Activated T-cell treated with anti-CD3 and anti-CD28 coated beads for 24 hours (primary cell): ENCODE measurements at regions not wholly inside any gene's neighbourhood (a gene's known extent, or its start where the extent isn't known, plus 50 kb on each side); places are given as distances from the start of the nearest gene placed in this dataset.

ENCODE experiments used
- DNase-seq: peaks from one replicate; pipeline ENCODE4 v3.0.0-alpha.2; 2020; ENCODE audit warnings: low read depth

DNA sequence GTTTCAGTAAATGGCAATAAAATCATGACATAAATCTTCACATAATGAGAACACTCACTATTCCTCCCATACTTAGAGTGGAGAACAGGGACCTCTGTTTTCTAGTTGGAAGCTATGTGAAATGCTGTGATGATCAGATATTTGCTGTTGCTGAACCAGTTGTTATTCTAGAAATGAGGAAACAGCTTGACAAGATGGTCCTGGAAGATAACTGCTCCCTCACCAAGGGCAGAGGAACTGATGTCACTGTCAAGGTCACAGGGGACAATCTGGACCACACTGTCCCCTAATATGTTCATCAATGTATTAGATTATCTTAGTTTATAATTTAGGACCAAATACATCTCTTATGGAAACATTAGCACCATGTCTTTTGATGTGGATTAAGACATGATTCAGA lies 1173.3 kb downstream of the PCDH17 start:
- no peak for DNase-seq

DNA sequence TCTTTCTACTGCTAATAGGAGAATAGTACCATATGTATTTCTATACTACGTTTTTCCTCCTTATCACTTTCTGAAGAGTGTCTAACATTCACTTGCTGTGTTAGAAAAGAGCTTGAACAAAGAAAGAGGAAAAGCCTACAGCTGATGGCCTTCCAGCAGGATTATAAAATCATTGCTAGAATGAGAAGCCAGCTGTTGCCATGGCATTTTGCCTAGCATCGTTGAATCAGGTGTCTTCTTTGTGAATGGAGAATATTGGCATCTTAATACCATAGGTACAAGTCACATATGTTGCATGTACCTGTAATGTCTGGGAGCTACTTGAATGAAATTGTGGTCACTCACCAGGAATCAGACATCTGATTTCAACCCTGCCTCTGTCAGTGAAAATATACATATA lies 1174.9 kb downstream of the PCDH17 start:
- no peak for DNase-seq

DNA sequence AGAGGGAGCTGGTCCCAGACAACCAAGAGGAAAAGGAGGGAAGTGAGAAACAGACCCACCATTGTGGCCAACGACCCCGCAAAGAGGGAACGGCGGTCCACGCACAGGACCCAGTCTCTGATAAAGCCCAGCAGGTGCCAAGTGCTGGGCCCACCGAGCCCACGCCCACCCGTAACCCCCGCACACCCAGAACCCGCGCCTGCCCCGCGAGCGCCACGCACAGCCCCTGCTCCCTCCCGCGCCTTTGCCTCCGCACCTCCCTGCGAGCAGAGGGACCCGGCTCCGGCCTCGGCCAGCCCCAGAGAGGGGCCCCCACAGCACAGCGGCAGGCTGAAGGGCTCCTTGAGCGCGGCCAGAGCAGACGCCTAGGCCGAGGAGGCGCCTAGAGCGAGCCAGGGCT lies 1192.2 kb downstream of the PCDH17 start:
- DNase-seq = no peak

DNA sequence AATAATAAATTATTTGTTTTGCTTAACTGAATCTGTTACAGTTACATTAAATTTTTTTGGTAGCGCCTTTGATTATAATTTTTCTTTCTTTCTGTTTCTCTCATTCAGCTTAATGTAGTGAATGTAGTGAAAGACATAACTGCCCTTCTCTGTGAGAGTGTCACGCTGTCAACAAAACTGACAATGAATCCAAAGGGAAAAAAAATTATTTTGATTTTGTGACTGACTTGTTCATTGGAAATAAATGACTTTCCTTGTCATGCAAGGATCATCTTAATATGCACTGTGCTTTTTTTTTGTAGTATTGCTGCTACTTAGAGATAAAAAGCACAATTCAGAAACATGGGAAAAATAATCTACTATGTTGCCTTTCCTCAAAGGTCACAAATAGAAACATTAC lies 1196.4 kb downstream of the PCDH17 start:
- no peak for DNase-seq

DNA sequence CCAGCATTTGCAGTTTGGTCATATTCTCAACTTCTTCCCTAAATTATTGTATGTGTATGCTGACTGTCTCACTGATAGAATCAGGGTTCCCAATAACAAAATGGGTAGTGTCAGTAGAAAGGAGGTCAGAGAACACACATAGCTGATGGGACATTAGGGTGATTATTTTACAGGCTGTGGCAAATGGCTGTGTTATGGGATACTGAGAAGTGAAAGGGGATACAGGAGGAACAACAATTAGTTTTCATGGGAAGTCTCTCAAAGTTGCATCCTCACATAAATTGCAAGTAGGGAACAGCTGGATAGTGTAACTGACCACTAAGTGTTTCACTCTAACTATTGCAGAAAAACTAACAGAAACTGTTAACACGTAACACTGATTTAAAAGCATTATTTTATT lies 1199.3 kb downstream of the PCDH17 start:
- no peak for DNase-seq

DNA sequence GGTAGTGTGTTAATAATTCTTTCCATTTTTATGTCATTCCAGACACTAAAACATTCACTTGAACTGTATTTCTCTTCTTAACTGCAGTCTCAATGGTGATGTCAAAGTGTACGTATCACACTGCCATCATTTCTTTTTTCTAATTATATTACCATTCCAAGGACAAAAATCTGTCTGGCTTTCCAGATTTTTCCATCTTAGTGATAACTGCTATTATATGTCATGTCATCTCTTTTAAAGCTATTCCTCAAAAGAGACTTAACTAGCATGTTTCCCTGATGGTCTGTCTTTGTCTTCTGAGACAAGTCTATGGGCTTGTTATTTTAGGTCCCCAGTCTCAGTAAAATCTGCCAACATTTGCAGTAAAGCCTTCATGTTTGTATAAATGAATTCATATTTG lies 1207.1 kb downstream of the PCDH17 start:
- DNase-seq = no peak

DNA sequence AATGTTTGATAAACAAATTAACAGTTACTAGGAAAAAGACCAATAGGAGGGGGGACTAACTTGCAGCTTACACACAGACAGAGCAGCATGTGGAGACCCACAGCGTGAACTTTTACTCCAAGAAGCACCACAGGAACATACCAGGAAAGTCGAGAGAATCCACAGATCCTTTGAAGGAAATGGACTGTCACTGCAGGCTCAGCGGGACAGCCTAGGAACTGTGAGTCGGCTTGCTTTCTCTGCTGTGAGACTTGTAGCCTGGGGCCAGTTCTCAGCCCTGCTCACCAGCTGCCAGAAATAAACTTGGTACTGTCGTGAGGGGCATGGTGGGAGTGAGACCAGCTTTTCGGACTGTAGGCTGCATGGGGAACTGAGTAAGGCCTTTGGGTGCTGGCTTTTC lies 1211.5 kb downstream of the PCDH17 start:
- DNase-seq = no peak

DNA sequence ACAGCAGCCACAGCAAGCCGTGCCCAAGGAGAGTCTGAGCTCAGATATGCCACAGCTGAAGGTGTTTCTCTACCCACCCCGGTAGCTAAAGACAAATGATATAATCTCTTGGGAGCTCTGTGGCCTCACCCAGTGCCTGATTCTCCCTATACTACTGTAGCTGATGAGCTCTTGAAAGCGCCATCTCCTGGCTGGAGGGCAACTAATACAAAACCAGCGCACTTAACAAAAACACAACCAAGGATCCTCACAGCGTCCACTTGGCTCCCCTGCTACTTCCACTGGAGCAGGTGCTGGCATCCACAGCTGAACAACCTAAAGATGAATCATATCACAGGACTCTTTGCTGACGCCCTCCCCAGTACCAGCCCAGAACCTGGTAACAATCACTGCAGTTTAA lies 1212.0 kb downstream of the PCDH17 start:
- DNase-seq = no peak

DNA sequence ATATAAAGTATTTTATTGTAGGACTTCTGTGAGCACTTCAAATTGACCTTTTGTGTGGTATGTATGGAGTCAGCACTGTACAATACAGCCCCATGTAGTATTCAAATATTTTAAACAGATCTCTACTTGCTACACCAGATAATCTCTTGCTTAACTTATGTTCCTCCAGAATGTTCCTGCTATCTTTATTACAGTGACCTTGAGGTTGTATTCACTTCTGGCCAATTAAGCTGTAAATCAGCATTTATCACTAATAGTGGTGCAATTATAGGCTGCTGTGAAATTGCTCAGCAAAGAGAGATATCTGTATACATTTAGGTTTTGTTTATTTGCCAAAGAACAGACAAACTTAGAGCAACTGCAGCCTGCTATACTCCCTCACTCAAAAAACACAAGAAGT lies 1218.6 kb downstream of the PCDH17 start:
- DNase-seq = no peak

DNA sequence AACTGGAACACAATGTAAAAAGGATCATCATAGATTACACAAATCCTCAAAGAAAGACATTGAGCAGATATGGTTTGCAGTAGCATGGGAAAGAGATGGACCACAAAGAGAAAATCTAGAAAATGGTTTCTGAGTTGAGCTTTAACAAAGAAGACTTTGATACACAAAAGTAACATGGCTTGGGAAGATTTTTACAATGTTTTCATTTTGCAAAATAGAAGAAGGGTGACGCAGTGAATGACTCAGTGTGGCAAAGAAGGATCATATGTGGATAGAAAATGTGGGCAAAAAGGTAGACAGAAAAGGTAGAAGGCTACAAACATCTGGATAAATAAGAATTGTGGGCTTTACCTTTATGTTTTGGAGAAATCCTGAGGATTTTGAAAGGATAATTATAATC lies 1220.5 kb downstream of the PCDH17 start:
- no peak for DNase-seq

DNA sequence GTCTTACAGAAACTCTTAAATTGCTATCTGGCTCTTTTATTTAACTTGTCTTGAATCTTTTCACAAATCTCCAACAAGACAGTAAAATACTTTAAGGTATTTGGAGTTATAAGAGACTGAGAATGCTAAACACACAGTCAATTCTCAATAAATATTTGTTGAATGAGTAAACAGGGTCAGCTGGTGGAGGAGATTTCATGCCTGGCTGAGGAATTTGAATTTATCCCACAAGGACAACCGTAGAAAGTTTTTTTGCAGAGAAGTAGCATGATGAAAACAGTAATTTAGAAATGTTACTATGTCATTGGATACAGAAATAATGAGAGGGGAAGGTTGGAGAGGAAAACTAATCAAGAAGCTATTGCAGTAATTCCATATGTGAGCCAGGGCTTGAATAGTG lies 1223.7 kb downstream of the PCDH17 start:
- DNase-seq = no peak

DNA sequence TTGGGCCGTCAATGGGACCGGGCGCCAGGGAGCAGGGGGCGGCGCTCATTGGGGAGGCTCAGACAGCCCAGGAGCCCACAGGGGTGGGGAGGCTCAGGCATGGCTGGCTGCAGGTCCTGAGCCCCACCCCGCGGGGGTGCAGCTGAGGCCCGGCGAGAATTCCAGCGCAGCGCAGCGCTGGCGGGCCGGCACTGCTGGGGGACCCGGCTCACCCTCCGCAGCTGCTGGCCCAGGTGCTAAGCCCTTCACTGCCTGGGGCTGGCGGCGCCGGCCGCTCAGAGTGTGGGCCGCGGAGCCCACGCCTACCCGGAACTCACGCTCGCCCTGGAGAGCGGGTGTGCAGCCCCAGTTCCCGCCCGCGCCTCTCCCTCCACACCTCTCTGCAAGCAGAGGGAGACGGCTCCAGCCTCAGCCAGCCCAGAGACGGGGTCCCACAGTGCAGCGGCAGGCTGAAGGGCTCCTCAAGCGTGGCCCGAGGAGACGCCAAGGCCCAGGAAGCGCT lies 1227.4 kb downstream of the PCDH17 start:
- no peak for DNase-seq

DNA sequence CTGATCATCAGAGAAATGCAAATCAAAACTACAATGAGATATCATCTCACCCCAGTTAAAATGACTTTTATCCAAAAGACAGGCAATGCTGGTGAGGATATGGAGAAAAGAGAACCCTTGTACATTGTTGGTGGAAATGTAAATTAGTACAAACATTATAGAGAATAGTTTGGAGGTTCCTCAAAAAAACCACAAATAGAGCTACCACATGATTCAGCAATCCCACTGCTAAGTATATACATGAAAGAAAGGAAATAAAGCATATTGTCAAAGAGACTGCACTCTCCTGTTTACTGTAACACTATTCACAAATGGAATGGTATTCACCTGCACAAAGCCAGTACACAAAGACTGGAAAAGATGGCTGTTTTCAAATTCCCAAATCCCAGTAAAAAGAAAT lies 1233.7 kb downstream of the PCDH17 start:
- no peak for DNase-seq

DNA sequence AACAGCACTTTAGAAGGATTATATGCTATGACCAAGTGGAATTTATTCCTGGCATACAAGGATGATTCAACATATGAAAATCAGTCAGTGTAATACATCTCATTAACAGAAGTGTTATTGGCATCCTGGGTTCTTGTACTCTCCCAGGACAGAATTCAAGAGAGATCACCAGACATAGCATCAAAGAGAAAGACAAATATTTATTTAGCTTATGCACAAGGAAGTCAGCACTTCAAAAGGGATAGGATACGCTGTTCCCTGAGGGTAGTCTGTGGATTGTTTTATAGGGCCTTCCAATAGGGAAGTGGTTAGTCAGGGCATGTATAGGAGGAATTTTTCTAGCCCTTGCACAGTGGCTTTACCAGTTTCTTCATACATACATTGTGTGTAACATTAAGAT lies 1238.0 kb downstream of the PCDH17 start:
- DNase-seq = no peak

DNA sequence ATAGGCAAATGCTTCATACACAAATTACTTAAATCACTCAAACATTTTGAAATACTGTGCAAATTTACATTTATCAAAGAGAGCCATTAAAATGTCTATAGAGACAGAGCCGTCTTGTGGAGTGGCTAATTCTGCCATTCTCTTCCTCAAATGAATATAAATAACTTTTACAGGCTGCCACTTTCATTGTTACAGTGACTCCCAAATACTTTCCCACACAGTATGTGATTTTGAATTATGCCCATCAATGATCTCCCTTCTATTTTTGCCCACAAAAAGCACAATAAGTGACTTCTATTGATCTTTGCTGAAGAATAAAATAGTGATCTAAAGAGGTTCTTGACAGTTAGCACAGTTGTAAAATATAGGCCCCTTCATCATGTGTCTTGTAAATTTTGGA lies 1244.9 kb downstream of the PCDH17 start:
- no peak for DNase-seq

DNA sequence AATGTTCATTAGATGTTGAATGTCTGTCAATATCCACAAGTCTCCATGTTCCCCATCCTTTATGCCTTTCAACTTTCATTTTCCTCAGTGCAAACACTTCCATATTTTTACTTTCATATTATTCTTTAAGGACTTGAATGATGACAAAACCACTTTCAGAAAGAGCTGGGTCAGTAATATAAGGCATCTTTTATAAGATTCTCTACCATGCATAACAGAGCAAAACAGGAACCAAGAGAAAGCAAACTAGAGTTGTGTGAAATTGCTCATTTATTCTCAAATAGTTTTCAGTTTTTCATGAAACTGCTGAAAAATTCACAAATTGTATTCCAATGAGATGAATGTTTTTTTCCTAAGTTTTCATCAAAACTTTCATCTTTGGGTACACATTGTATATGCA lies 1247.6 kb downstream of the PCDH17 start:
- no peak for DNase-seq

DNA sequence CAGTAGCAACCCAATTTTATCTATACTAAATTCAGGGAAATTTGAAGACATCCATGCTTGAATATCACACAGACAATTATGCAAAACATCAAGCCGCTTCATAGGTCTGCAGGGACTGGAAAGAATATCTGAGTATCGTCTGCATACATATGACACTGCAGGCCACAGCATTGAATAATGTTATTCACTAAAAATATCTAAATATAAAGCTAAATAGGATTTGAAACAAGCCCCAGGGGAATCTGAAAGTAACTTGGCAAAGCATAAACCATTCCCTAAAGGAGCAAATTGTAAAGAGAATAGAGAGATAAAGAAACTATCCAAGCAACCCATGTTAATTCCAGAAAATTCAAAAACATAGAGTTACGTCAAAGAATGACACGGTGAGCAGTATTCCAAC lies 1251.0 kb downstream of the PCDH17 start:
- DNase-seq = no peak

DNA sequence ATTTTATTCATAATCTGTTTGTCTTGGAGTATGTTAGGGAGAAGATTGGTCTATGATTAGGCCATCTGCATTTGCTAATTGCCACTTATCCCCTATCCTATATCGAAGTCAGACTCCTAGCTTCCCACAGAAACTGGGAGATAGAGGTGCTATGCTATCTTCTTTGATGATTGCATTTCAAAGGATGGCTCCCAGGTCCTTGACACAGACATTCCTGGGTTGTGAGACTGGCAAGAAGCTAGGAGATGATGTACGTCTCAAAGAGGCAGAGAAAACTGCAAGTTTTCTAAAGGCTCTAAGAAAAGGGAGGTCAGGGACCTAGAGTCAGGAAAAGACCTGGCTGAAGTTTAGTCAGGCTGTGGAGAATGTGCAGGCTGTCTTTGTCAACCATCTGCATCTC lies 1251.9 kb downstream of the PCDH17 start:
- no peak for DNase-seq

DNA sequence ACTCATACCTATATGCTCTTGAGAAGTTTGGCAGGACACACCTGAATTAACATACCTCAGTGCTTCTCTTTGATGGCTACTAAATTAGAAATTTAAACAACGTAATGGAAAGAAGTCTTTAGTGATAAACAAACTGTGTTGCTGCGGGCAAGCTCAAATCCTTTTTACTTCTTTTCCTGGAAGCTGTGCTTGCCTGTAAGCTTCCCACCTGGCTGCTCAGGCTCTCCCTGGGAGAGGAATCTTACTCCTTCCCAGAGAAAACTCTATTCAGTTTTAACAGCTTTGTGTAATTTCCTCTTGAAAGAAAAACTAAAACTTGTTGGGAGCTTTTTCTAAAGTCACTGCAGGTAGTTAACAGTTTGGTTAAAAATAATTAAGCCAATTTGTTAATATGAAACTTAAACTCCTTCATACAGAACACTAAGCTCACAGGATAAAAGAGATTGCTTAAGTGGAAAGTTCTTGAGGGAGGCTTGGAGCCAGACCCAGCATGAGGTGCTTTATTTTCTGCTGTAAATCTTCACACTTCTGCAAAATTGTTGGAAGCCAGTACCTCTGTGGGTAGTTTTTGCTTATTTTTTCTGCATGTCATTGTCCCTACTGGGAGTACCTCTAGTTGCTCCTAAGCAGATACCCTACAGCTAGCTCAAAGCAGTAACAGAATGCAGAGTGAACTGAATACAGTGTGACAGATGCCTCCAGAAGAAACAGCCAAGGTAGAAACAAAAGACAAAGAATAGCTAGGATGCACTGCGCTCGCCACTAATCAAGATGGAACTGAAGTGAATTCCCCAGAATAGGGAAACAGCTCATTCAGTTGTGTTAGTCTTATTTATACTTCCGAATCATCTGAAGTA lies 1253.0 kb downstream of the PCDH17 start:
- DNase-seq = no peak

DNA sequence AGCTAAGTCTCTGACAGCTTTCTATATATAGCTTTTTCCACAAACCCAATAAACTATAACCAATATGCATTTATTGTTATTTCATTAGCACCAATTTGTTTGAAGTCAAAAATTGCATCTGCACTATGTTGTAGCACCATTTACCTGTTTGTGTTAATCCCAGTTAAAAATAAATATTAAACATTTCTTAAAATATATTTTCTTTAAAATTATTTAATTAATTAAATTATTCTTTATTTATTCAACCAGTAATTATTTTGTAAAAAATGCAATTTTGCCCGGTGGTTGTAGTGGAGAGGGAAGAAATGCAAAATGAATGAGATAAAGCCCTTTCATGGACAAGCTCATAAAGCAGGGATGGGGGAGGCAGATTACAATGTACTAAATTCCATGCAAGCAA lies 1257.9 kb downstream of the PCDH17 start:
- no peak for DNase-seq

DNA sequence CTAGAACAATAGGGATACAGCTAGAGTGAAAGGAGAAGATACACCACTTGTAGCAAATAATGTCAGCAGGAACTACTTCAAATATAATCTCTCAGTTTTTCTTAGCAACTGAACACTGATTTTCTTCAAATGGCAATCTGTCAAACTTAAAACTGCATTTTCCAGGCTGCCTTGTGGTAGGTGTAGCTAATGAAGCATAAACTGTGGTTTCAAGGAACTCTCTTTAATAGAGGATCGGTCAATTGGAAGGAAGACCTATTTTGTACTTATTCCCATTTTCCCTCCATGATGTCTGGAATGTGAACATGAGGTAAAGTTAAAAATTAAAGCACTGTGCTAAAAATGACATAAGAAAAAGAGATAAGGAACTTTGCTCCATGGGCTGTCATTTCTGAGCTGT lies 1261.9 kb downstream of the PCDH17 start:
- no peak for DNase-seq

DNA sequence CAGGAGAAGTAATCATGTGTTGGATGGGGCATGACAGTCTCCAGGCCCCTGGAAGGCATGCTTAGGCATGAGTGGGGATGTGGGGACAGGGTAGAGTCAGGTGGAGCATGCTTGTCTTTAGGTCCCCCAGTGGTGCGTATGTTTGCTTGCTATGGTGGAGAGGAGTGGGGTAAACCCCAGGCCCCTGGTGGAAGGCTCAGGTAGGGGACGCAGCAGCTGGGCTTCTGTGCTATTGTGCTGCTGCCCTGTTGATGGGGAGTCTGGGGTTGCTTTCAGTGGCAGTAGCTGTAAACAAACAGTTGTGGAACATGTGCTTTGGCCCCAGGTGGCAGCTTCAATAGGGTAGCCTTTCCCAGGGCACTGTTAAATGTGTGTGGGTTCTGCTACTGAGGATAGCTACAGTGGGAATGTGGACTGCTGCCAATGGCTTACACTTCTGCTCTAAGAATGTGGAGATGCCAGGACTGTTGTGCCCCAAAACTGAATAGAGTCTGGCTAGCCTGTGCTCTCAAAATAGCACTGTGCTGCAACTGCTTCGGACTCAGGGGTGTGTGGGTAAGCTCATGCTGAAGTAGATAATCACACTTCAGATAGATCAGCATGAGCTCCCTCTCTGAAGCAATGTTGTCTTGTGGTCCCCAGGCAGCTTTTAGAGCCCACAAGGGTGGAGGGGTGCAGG lies 1257.3 kb downstream of the DIAPH3 start:
- no peak for DNase-seq

DNA sequence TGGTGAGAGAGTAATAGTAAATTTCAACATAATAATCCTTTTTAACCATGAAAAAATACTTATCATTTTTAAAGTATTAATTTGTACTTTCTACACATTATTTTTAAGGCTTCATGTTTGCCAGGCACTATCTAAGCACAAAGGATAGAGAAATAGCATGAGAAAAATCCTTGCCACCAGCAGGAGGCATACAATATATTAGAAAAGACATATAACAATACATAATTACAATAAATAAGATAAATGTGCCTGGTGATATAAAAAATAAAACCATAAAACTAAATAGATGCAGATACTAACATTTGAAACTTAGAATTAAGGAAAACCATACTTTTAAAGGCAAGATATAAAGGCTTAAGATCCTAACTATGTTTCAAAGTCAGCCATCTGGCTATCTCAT lies 1256.4 kb downstream of the DIAPH3 start:
- DNase-seq = no peak
